Body of pancreas (tissue), 4 donors: ENCODE measurements at regions not wholly inside any gene's neighbourhood (a gene's known extent, or its start where the extent isn't known, plus 50 kb on each side); places are given as distances from the start of the nearest gene placed in this dataset.

Source experiments
- CTCF ChIP-seq, 7 experiments: fragments of 450-650 bp in 4 of 7; fragments of 200-600 bp in 3 of 7; sonication (generic) in 3 of 7; IDR thresholded peaks; one replicate each; pipeline ENCODE4 v1.5.1; 2016 to 2019; ENCODE audit warnings: antibody characterized with exemption in 7 of 7
- POLR2A ChIP-seq, 3 donors: fragments of 450-650 bp; IDR thresholded peaks; one replicate each; pipeline ENCODE4 v1.6.1; 2016; ENCODE audit warnings: antibody characterized with exemption in 3 of 3, mild to moderate bottlenecking in 2 of 3

- no peak for TF ChIP-seq CTCF (IDR thresholded peaks at IDR 0.05)
- TF ChIP-seq POLR2A (IDR thresholded peaks at IDR 0.05): no peak
Measured at GRCh38 chr3:5498981-5499380, 311.5 kb downstream of the EDEM1 start.
